HG02973 (cell line): ENCODE measurements at regions not wholly inside any gene's neighbourhood (a gene's known extent, or its start where the extent isn't known, plus 50 kb on each side); places are given as distances from the start of the nearest gene placed in this dataset.
A peak's percentile ranks its signal among the peaks of the same experiment; 100 is the strongest.
"Not testable (repeated sequence)": the region's sequence is repeated elsewhere in the genome, so short reads cannot be mapped to it uniquely, and the experiment has no call there.

Experiments used
- ATAC-seq: cut with Tn5 transposase; IDR thresholded peaks from one replicate; pipeline ENCODE4 v1.9.1; 2021; ENCODE audit warnings: moderate library complexity; ENCODE audit not compliant: unreplicated experiment

DNA sequence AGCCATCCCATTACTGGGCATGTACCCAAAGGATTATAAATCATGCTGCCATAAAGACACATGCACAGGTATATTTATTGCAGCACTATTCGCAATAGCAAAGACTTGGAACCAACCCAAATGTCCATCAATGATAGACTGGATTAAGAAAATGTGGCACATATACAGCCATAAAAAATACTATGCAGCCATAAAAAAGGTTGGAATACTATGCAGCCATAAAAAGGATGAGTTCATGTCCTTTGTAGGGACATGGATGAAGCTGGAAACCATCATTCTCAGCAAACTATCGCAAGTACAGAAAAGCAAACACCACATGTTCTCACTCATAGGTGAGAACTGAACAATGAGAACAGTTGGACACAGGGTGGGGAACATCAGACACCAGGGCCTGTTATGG, 151.5 kb downstream of the PLK2 start:
- ATAC-seq: not testable (repeated sequence)

DNA sequence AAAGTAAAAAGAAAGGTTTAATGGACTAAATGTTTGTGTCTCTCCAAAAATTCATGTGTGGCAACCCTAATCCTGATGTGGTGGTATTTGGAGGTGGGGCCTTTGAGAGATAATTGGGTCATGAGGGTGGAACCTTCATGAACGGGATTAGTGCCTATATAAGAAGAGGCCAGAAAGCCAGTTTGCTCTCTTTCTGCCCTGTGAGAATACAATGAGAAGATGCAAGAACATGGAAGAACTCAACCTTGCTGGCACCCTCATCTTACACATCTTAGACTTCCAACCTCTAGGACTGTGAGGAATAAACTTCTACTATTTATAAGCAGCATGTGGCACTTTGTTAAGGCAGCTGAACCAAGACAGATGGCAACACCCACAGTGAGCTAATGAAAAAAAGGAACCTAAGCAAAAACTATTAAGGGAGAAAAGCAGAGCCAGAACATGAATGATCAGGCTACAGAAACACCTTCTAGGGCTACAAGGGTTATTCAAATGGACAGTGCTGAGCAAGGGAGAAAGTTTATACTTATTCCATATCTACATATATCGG, 159.5 kb downstream of the PLK2 start:
- ATAC-seq: no peak

DNA sequence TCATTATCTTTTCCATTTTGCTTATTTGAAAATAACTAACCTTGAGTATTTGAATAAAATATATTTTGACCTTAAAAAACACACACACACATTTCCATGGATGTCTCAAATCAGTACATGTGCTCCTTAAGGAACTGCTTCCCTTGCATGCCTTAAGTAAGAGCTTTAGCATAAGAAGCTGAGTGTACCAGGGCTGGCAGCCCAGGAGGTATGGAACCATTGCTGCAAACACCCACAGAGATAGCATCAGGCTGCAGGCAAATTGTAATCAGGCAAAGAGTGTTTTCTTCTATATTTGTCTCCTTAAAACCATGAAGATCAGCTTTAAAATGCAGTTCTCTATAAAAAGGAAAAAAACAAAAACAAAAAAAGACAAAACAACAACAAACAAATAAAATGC, 160.6 kb downstream of the PLK2 start:
- ATAC-seq: no peak

DNA sequence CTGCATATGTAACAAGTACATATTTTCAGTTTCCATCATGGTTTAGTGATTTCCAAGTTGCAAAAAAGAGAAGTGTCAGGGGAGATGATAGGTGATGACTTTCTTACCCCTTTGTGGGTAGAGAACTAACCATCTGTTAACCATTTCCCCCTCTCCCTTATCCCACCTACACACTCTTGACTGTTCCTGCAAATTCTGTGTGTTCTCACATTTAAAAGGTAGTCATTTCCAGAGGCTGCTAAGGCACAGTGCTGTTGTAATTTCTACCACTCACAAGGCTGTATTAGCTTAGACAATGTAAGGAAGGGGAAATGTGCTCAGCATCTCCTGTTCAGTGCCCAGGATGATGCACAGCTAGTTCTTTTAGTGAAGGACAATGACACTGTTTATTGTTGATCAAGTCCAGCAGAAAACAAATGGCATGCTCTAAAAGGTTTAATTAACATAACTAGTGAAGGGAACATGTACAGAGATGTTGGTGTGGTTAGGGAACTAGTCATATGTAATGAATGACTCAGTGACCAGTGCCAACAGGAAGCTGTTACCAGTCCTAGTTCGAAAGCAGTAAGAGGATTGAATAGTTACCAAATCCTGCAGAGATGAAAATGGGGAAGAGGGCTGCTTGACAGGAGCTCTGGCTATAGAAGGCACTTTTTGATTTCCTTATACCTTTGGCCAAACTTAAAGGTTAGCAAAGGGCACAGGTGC, 165.1 kb downstream of the PLK2 start:
- ATAC-seq: peak; percentile 73

DNA sequence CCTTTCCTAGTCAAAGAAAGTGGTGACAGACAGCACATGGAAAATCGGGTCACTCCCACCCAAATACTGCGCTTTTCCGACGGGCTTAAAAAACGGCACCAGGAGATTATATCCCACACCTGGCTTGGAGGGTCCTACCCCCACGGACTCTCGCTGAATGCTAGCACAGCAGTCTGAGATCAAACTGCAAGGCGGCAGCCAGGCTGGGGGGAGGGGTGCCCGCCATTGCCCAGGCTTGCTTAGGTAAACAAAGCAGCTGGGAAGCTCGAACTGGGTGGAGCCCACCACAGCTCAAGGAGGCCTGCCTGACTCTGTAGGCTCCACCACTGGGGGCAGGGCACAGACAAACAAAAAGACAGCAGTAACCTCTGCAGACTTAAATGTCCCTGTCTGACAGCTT, 171.6 kb downstream of the PLK2 start:
- not testable (repeated sequence) for ATAC-seq

DNA sequence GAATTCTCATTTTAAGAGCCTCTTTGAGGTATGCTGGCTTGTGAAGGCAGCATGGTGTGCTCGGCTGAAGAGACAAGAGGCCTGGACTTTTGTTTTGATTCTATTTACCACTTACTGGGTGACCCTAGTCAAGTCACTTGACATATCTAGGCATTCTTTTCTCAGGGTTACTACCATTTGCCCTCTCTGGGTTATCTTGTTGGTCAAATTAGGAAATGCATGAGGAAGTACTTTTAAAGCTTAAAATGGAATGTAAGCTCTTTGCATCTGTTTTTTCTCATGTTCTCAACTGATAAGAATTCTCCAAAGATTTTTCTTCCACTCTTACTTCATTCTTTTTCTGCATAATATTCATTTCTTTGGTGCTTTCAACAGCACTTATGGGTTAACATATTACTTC, 173.1 kb downstream of the PLK2 start:
- no peak for ATAC-seq

DNA sequence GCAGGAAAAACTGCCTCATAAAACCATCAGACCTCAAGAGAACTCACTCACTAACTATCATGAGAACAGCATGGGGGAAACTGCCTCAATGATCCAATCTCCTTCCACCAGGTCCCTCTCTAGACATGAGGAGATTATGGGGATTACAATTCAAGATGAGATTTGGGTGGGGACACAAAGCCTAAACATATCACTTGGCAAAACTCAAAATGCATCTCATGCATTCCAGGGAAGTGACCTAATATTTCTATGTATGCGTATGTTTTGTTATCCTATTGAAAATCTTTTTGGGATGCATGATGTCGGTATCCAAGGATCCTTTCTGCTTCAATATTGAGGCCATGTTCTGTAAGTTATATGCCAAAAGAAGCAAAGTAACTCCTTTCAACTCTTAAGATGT, 174.0 kb downstream of the PLK2 start:
- no peak for ATAC-seq

DNA sequence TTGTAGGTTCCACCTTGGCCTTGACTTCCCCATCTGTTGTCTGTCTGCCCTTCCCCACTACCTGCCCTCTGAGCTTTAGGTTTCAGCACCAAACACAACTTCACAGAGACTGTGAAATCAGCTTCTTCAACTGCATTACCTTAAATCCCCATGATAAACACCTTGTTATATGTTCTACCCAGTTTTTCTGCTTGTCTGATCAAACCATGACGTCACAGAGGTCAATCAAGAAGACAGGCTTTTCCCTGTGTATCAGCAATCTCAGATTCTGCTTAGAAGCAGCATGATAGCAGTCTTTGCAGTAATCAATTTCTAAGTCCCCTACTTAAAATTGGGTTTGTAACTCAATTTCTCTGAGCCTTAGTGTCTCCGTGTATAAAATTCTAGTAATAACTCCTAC, 175.0 kb downstream of the PLK2 start:
- no peak for ATAC-seq

DNA sequence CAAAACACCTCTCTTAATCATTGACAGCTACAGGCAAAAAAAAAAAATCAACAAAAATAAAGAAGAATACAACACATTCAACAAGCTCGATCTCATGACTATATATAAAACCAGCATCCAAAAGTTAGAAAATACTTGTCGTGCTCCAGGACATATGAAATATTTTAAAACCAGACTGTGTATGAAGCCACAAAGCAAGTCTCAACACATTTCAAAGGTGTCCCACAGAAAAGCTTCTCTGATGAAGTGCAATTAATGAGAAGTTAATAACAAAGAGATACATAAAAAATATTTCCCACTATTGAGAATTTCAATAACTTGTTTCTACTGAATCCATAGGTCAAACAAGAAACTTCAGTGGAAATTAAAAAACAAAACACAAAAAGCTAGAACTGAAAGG, 178.7 kb downstream of the PLK2 start:
- no peak for ATAC-seq

DNA sequence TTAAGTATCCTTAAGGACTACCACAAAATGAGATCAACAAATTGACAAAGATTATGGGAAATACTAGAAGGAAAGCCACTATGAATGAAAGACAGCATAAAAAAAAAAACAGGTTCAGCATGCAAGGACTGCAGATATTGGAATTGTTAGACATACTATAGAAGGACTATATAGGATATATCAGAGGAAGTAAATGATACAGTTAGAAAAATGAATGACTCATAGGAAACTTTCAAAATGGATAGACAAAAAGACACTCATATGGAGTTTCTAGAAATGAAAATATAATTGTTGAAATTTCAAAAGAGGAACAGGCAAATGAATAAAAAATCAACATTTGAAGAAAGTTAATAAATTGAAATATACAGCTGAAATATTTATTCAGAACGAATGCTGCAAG, 180.6 kb downstream of the PLK2 start:
- no peak for ATAC-seq

DNA sequence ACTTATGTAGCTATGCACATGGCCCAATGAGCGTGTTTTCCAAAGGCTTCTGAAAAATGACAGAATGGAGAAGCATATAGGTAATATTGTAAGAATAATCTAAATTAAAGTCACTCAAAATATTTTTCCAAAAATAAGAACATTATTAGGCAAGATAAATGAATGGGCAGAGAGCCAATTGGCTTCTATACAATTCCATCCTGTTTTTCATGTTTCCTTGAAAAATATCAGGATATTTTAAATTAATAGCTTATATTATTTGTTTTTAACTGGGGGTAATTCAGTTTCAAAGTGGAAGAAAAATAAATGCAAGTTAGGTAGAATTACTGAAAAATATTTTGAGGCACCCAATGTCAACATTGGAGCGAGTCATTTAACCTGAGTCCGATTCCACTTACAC, 183.5 kb downstream of the PLK2 start:
- no peak for ATAC-seq

DNA sequence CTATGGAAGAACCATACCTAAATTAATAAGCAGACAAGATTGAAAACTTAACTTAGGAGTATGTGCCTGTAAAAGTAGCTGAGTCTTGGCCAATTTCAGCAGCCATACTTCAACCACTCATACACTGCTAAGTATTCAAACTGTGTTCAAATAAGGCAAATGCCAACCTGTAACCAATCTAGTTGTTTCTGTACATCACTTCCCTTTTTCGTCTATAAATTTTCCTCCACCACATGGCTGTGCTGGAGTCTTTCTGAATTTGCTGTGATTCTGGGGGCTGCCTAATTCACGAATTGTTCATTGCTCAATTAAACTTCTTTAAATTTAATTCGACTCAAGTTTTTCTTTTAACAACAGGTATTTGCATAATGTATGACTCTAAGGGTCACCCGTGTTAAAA, 184.4 kb downstream of the PLK2 start:
- ATAC-seq: no peak

DNA sequence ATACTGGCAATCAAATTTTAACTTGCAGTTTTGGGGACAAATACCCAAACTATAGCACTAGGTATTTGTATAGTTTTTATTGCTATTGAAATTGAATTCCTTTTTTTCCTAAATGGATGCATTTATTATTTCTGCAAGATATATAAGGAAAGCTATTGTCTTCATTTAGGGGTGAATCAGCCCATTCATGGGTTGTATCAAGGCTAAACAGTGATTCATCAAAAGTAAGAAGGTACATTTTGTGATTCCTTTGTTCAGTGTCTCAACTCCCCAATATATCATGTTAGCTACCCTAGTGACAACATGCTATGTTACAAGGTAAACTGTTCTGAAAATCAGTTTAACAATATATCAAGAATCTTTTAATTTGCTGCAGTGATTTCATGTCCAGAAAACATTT, 185.7 kb downstream of the PLK2 start:
- ATAC-seq: no peak

DNA sequence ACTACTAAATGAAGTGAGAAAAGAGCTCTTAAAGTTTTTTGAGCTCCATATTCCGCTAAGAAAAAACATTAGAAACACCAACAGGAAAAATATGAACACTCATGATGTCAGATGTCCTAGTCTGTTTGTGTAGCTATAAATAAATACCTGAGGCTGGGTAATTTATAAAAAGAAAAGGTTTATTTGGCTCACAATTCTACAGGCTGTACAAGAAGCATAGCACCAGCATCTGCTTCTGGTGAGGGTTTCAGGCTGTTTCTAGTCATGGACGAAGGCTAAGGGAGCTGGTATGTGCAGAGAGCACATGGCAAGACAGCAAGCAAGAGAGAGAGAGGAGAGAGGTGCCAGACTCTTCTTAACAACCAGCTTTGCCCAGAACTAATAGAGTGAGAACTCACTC, 186.2 kb downstream of the PLK2 start:
- ATAC-seq: no peak

DNA sequence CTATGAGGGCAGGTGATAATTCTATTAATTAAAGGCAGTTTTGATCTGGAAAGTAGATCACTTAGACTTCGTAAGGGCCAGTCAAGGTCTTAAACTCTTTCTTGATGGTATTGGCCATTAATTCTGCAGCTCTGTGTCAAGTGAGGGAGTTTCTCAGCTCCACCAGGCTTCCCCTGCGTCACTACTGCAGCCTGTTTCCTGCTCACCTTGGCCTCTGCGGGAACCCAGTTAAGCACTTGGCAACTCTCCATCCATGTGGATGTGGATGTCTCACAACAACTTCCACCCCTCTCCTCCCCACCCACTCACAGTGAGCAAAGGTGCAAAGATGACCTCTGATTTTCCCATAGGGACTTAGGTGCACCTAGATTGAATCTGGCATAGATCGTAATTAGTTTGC, 191.6 kb downstream of the PLK2 start:
- no peak for ATAC-seq

DNA sequence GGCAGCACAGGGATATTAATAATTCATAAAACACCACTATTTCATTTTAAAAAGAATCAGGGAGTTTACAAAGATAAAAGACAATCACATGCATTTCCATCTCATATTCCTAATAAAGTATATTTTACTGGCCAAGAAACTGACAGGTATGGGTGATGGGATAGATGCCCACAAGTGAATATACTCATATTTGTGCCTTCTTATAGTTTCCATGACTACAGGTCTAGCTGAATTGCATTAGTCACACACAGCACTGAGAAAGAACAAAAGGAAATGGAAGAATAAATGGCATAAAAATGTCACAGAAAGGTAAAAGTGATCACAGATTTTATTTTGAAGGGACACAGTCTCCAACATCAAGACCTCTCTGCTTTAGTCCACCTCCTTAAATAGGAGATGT, 193.5 kb downstream of the PLK2 start:
- no peak for ATAC-seq

DNA sequence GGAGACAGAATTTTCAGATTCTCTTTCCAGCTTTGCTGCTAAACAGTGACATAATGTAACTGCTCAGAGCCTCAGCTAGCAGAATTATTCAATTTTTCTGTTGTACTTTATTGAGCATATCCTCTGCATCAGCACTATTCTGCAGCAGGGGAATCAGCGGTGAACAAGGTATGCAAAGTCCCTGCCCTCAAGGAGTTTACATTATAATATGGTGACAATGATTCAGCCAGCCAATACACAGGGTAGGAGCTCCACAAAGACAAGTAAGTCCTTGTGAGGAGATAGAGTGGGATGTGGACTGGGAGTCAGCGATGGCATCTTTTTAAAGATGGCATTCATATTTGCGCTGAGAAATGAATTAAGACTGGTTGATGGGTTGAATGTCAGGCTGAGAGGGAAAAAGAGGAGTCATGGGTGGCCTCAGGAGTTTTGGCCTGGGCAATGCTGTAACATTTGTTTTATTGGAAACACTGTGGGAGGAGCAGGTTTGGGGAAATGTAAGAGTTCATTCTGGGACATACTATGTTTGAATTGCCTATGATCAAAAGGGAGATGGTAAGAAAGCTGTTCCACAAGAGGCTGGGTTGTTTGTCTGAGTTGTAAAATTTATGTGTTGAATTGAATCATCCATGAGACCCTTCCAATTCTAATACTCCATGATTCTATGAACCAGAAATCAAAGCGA, 194.5 kb downstream of the PLK2 start:
- ATAC-seq: no peak

DNA sequence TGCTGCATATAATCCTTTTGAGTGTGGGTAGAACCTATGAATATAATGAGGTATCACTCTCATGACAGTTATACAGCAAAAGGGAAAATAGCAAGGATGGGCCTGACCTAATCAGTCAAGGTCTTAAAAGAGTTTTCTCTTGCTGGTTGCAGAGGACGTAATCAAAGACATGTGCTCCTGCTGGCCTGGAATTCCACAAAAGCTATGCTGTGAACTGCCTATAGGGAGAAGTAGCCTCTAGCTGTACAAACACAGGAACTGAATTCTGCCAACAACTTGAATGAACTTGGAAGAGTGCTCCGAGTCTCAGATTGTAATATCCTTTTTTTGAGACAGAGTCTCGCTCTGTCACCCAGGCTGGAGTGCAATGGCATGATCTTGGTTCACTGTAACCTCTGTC, 195.6 kb downstream of the PLK2 start:
- ATAC-seq: no peak

DNA sequence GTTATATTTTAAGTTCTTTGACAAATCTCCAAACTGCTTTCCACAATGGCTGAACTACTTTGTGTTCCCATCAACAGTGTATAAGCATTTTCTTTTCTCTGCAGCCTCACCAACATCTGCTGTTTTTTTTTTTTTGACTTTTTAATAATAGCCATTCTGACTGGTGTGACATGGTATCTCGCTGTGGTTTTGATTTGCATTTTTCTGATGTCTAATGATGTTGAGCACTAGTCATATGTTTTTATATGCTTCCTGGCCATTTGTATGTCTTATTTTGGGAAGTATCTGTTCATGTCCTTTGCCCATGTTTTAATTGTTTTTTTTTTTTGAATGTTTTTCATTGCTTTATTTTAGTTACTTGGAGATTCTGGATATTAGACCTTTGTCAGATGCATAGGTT, 196.6 kb downstream of the PLK2 start:
- no peak for ATAC-seq

DNA sequence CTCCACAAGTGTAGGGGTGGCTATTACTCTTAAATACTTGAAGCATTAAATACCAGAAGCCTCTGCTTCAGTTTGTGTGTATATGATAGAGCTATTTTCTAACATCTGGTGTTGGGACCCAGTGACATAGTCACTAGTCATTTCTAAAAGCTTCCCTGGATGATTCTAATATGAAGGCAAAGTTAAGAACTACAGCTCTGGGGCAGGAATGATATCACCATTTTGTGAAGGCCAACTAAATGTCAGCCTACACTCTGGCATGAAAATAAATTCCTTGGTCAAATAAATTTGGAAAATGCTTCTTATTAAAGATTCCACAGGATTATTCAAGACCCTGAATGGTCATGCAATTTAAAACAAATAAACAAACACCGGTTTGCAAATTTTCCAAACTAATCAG, 197.7 kb downstream of the PLK2 start:
- no peak for ATAC-seq

DNA sequence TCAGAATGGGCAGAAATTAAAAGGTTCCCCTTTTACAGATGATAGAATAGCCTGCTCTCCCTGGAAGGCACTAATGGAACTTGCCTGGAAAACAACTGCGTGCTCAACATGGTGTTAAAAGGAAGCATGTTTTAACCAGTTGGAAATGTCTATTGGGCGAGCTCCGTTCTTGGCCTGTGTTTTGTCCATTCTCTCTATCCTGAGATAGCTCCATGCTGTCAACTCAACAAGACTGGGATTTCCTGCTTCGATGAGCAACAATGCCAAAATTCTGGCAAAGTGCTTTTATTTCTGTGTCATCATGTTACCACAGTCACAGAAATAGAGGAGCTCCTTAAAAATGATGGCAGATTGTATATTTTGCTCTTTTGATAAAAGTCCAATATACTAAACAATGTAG, 198.3 kb downstream of the PLK2 start:
- ATAC-seq: no peak

DNA sequence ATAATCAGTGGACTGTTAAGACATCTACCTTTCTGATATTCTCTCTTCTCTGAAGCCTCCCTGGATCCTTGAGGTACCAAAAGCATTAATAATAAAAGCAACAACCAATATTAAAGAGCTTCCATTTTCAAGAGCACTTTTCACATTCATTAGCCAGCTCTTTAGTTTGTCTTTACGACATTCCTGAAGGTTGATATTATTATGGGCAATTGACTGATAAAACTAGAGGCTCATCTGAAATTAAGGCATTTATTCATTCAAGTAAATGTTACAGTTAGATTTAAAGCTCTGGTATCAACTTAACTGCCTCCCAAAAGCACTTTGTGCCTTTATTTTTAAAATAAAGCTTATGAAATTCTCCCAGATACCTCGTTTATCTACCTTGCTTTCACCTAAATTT, 199.6 kb downstream of the PLK2 start:
- no peak for ATAC-seq

DNA sequence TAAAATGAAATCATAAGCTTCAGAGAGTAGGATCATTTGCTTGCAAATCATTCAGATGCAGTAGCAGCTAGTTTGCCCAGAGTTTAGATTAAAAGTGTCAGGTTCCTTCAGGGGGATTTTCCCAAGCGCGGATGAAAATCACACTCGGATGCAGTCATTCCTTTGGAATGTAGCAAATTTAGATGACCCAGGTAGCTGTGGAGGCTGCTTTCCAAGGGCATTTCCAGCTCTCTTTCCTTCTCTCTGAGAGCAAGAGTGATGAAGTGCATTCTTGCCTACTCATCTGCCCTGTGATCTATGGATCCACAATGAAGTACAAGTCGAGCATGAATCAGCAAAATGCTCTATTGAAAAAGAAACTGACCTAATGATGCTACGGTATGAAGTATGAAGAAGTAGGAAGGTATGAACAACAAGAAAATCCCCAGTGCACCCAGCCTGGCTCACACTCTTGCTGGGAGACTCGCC, 200.2 kb downstream of the PLK2 start:
- ATAC-seq: no peak
